H1 (cell line): ENCODE measurements at regions not wholly inside any gene's neighbourhood (a gene's known extent, or its start where the extent isn't known, plus 50 kb on each side); places are given as distances from the start of the nearest gene placed in this dataset.

Experiments used
- CTCF ChIA-PET: fragments of 300-600 bp; sonication (Branson Sonifier 250); formaldehyde crosslinking; loops from one replicate; lab custom pipeline; 2021; ENCODE audit not compliant: partially characterized antibody; lab: Charles Lee
- POLR2A ChIA-PET: fragments of 300-600 bp; sonication (Branson Sonifier 250); formaldehyde crosslinking; loops from one replicate; lab custom pipeline; 2021; ENCODE audit warnings: inconsistent platforms; ENCODE audit not compliant: partially characterized antibody; lab: Charles Lee
- DNase-seq, 2 experiments: peaks; one replicate each; pipeline versions ENCODE4 v3.0.0 to v3.0.0-alpha.2; 2010 to 2022; ENCODE audit warnings: low spot score in 2 of 2, low read depth in 1 of 2, mixed read lengths in 1 of 2
- FAIRE-seq: peaks from 2 replicates; lab custom pipeline; 2011; peaks lifted over from hg19 to GRCh38; lab: Jason Lieb, UNC
- H2AFZ ChIP-seq: 2 replicates; pipeline ENCODE4 v1.8.1; 2012; ENCODE audit warnings: low read length, inconsistent platforms
- H2AK5ac ChIP-seq: 2 replicates; pipeline ENCODE4 v1.6.1; 2013; ENCODE audit warnings: low read depth, low read length
- H2BK120ac ChIP-seq: replicated peaks from 2 replicates; pipeline ENCODE3; 2013; ENCODE audit warnings: low read depth, low read length, inconsistent platforms
- H2BK12ac ChIP-seq: 2 replicates; pipeline ENCODE4 v1.6.1; 2013; ENCODE audit warnings: low read depth, low read length
- H2BK15ac ChIP-seq: 2 replicates; pipeline ENCODE4 v1.6.1; 2013; ENCODE audit warnings: low read length
- H2BK20ac ChIP-seq: 2 replicates; pipeline ENCODE4 v1.6.1; 2013; ENCODE audit warnings: low read length
- H2BK5ac ChIP-seq: 2 replicates; pipeline ENCODE4 v1.6.1; 2013; ENCODE audit warnings: low read depth, low read length
- H3K14ac ChIP-seq: 2 replicates; pipeline ENCODE4 v1.6.1; 2013; ENCODE audit warnings: inconsistent platforms; ENCODE audit not compliant: insufficient read length
- H3K18ac ChIP-seq: 2 replicates; pipeline ENCODE4 v1.6.1; 2013; ENCODE audit warnings: low read length; ENCODE audit errors: extremely low read depth
- H3K23ac ChIP-seq: 2 replicates; pipeline ENCODE4 v1.6.1; 2013; ENCODE audit warnings: inconsistent platforms; ENCODE audit not compliant: insufficient read length
- H3K23me2 ChIP-seq: 2 replicates; pipeline ENCODE4 v1.6.1; 2013; ENCODE audit warnings: low read depth, low read length
- H3K27ac ChIP-seq: 2 replicates; pipeline ENCODE4 v1.6.1; 2011; ENCODE audit warnings: low read depth, low read length, inconsistent platforms
- H3K27me3 ChIP-seq, 4 experiments: replicated peaks in 1 of 4; 1 replicate in 1 of 4; 2 replicates in 3 of 4; pipeline versions ENCODE4 v1.6.1 to v1.8.1; 2011 to 2013; ENCODE audit warnings: low read length in 3 of 4, mild to moderate bottlenecking in 3 of 4, inconsistent platforms in 2 of 4, mixed read lengths in 2 of 4, moderate library complexity in 1 of 4; ENCODE audit not compliant: control insufficient read depth in 3 of 4, insufficient read depth in 3 of 4; ENCODE audit errors: extremely low read depth in 1 of 4
- H3K36me3 ChIP-seq, 4 experiments: 2 replicates each; pipeline versions ENCODE4 v1.6.1 to v1.8.1; 2011 to 2013; ENCODE audit warnings: mild to moderate bottlenecking in 4 of 4, low read length in 3 of 4, moderate library complexity in 2 of 4, control low read depth in 1 of 4, inconsistent platforms in 1 of 4; ENCODE audit not compliant: insufficient read depth in 4 of 4, control insufficient read depth in 2 of 4
- H3K4ac ChIP-seq: replicated peaks from 2 replicates; pipeline ENCODE3; 2013; ENCODE audit warnings: low read length, low read depth, mixed read lengths, inconsistent platforms; ENCODE audit not compliant: insufficient read length
- H3K4me1 ChIP-seq, 4 experiments: replicated peaks in 1 of 4; 1 replicate in 1 of 4; 2 replicates in 3 of 4; pipeline versions ENCODE4 v1.6.1 to v1.8.1; 2011 to 2013; ENCODE audit warnings: low read length in 3 of 4, inconsistent platforms in 2 of 4, mixed read lengths in 1 of 4; ENCODE audit not compliant: insufficient read depth in 4 of 4, control insufficient read depth in 3 of 4
- H3K4me2 ChIP-seq, 2 experiments: 2 replicates each; pipeline versions ENCODE4 v1.6.1 to v1.8.1; 2011 to 2013; ENCODE audit warnings: low read depth in 2 of 2, low read length in 2 of 2, control low read depth in 1 of 2, inconsistent platforms in 1 of 2, mild to moderate bottlenecking in 1 of 2; ENCODE audit not compliant: insufficient read depth in 1 of 2
- H3K4me3 ChIP-seq, 4 experiments: fragments of 200-600, 300-600 bp in 1 of 4; sonication (generic), shearing (Covaris generic), sonication (Bioruptor Twin) in 1 of 4; 2 replicates each; pipeline versions ENCODE4 v1.5.1 to v1.8.1; 2011 to 2016; ENCODE audit warnings: low read length in 4 of 4, low read depth in 3 of 4, control low read depth in 2 of 4, inconsistent platforms in 2 of 4, mild to moderate bottlenecking in 2 of 4, mixed read lengths in 1 of 4, moderate library complexity in 1 of 4; ENCODE audit not compliant: insufficient read depth in 2 of 4; ENCODE audit errors: extremely low read depth in 1 of 4
- H3K56ac ChIP-seq: replicated peaks from 2 replicates; pipeline ENCODE3; 2013; ENCODE audit warnings: low read depth, mild to moderate bottlenecking, mixed read lengths, low read length, inconsistent platforms; ENCODE audit not compliant: insufficient read length
- H3K79me1 ChIP-seq: 2 replicates; pipeline ENCODE4 v1.6.1; 2013; ENCODE audit warnings: low read depth, low read length, control low read depth
- H3K79me2 ChIP-seq, 2 experiments: 2 replicates each; pipeline versions ENCODE4 v1.6.1 to v1.8.1; 2012 to 2013; ENCODE audit warnings: low read length in 2 of 2, mild to moderate bottlenecking in 2 of 2, inconsistent platforms in 1 of 2; ENCODE audit not compliant: insufficient read depth in 2 of 2, control insufficient read depth in 1 of 2
- H3K9ac ChIP-seq, 4 experiments: replicated peaks in 1 of 4; 1 replicate in 1 of 4; 2 replicates in 3 of 4; pipeline versions ENCODE4 v1.6.1 to v1.8.1; 2011 to 2013; ENCODE audit warnings: low read depth in 3 of 4, low read length in 3 of 4, control low read depth in 2 of 4, mild to moderate bottlenecking in 2 of 4, moderate library complexity in 2 of 4, inconsistent platforms in 1 of 4; ENCODE audit errors: extremely low read depth in 1 of 4
- H3K9me3 ChIP-seq, 2 experiments: 2 replicates each; pipeline versions ENCODE4 v1.6.1 to v1.8.1; 2012 to 2013; ENCODE audit warnings: mild to moderate bottlenecking in 2 of 2, moderate library complexity in 2 of 2, control low read depth in 1 of 2, inconsistent platforms in 1 of 2, low read depth in 1 of 2, low read length in 1 of 2, mixed read lengths in 1 of 2; ENCODE audit not compliant: insufficient read depth in 2 of 2
- H4K20me1 ChIP-seq, 2 experiments: replicated peaks in 1 of 2; 2 replicates each; pipeline versions ENCODE3 to v1.8.1; 2011 to 2013; ENCODE audit warnings: inconsistent platforms in 2 of 2, low read length in 2 of 2, mild to moderate bottlenecking in 1 of 2; ENCODE audit not compliant: insufficient read depth in 2 of 2, control insufficient read depth in 1 of 2
- H4K5ac ChIP-seq: 2 replicates; pipeline ENCODE4 v1.6.1; 2013; ENCODE audit warnings: low read length, low read depth, mixed read lengths, inconsistent platforms; ENCODE audit not compliant: insufficient read length
- H4K8ac ChIP-seq: 2 replicates; pipeline ENCODE4 v1.8.0; 2013; ENCODE audit warnings: mild to moderate bottlenecking, moderate library complexity, low read length, inconsistent platforms; ENCODE audit not compliant: insufficient read depth; ENCODE audit errors: extremely low read depth
- H4K91ac ChIP-seq: replicated peaks from 2 replicates; pipeline ENCODE3; 2013; ENCODE audit warnings: low read length, mixed read lengths, inconsistent platforms; ENCODE audit not compliant: insufficient read length
- CREB1 ChIP-seq: IDR thresholded peaks from 2 replicates; pipeline ENCODE4 v1.6.1; 2012; ENCODE audit warnings: inconsistent platforms
- EP300 ChIP-seq, 2 experiments: IDR thresholded peaks; 1 replicate in 1 of 2; 2 replicates in 1 of 2; pipeline ENCODE4 v1.6.1; 2011 to 2012; ENCODE audit warnings: low read depth in 2 of 2, low read length in 2 of 2, mild to moderate bottlenecking in 2 of 2, borderline replicate concordance in 1 of 2, inconsistent platforms in 1 of 2, moderate library complexity in 1 of 2
- RFX5 ChIP-seq: IDR thresholded peaks from 2 replicates; pipeline ENCODE4 v1.6.1; 2011; ENCODE audit warnings: low read depth, low read length, improper control_type of control experiment, borderline replicate concordance
- SUZ12 ChIP-seq: fragments of 200-600 bp; sonication (generic); IDR thresholded peaks from 2 replicates; pipeline ENCODE4 v1.6.1; 2012; ENCODE audit warnings: mild to moderate bottlenecking, inconsistent platforms, low read length, moderate library complexity, mixed read lengths
- YY1 ChIP-seq: IDR thresholded peaks from 2 replicates; pipeline ENCODE4 v1.6.1; 2011; ENCODE audit warnings: low read depth, mild to moderate bottlenecking, low read length
- WGBS, 2 experiments: shearing (Covaris generic) in 1 of 2; methylation state at CpG; one replicate each; pipeline versions ENCODE4 v1.1.6 to v1.1.7; 2013 to 2015; ENCODE audit warnings: low lambda C conversion rate in 2 of 2, mixed read lengths in 2 of 2, inconsistent platforms in 1 of 2, low coverage in 1 of 2, missing lambda C conversion rate in 1 of 2; ENCODE audit not compliant: insufficient replicate concordance in 2 of 2, insufficient coverage in 1 of 2, insufficient read length in 1 of 2; ENCODE audit errors: extremely low coverage in 1 of 2, missing lambda C conversion rate in 1 of 2; 5-methylcytosine and 5-hydroxymethylcytosine counted together

- no peak overlapping the region for H3K23ac ChIP-seq
- no peaks in the 10 kb centered on the region for H3K79me2 ChIP-seq
- no peak overlapping the region for H2BK20ac ChIP-seq
- no peak overlapping the region for H3K27ac ChIP-seq
- no peaks in the 10 kb centered on the region for H3K9me3 ChIP-seq
- no peak overlapping the region for H4K8ac ChIP-seq
- no peak for TF ChIP-seq EP300 (IDR thresholded peaks at IDR 0.05; ENCODE audit: borderline replicate concordance in 1 of 2, low read depth in 2 of 2, low read length in 2 of 2)
- 0 out of 2 replicates have a peak, but pooled peaks have one; percentile 20 for TF ChIP-seq YY1
- no peak for TF ChIP-seq RFX5
- TF ChIP-seq SUZ12: no peak
- no peak for TF ChIP-seq CREB1
- no peaks in the 10 kb centered on the region; a peak in 1 of 7 replicates for H3K27me3 ChIP-seq
- H3K18ac ChIP-seq: no peak overlapping the region
- no peak overlapping the region for H3K56ac ChIP-seq
- ChIA-PET CTCF (interaction anchor here (1.3 kb wide), 1 partner anchor 11 kb away, joined by 3 read pairs; no protein-coding TSS in a partner anchor), POLR2A (no interaction called here)
- H3K4me1 ChIP-seq: peaks cover 0 to 3% (median 2%) of the 10 kb centered on the region in 4 experiments; a peak in 3 of 7 replicates
- no peak overlapping the region for H3K4me3 ChIP-seq
- no peak overlapping the region; the same call in 1 of the 2 replicates for H2AK5ac ChIP-seq
- H4K5ac ChIP-seq: no peak overlapping the region
- no peak overlapping the region for H2BK12ac ChIP-seq
- no peak overlapping the region for H3K14ac ChIP-seq
- H3K4ac ChIP-seq: no peak overlapping the region
- H3K79me1 ChIP-seq: no peaks in the 10 kb centered on the region; the same call in 1 of the 2 replicates
- FAIRE-seq (no peak), DNase-seq (no peak)
- H2BK5ac ChIP-seq: no peak overlapping the region
- no peak overlapping the region for H3K9ac ChIP-seq
- no peak overlapping the region for H2AFZ ChIP-seq
- no peaks in the 10 kb centered on the region for H3K36me3 ChIP-seq
- 94% methylated on average over 16 of the region's 16 CpGs; no CpG with 5 or more reads in 1 of the 2 experiments for WGBS, 2 experiments
- no peak overlapping the region for H4K91ac ChIP-seq
- H4K20me1 ChIP-seq: no peaks in the 10 kb centered on the region
- no peak overlapping the region for H3K4me2 ChIP-seq
- no peak overlapping the region for H2BK15ac ChIP-seq
- H3K23me2 ChIP-seq: no peaks in the 10 kb centered on the region; the same call in 1 of the 2 replicates
- no peak overlapping the region for H2BK120ac ChIP-seq
Measured at GRCh38 chr6:108738684-108739416, 109.4 kb upstream of the ARMC2 start.
